GM18519 (cell line): ENCODE measurements at regions not wholly inside any gene's neighbourhood (a gene's known extent, or its start where the extent isn't known, plus 50 kb on each side); places are given as distances from the start of the nearest gene placed in this dataset.
"Not testable (repeated sequence)": the region's sequence is repeated elsewhere in the genome, so short reads cannot be mapped to it uniquely, and the experiment has no call there.

Source experiments
- ATAC-seq: cut with Tn5 transposase; IDR thresholded peaks from one replicate; pipeline ENCODE4 v1.9.1; 2021; ENCODE audit warnings: mild to moderate bottlenecking, moderate library complexity; ENCODE audit not compliant: unreplicated experiment, low FRiP score

DNA sequence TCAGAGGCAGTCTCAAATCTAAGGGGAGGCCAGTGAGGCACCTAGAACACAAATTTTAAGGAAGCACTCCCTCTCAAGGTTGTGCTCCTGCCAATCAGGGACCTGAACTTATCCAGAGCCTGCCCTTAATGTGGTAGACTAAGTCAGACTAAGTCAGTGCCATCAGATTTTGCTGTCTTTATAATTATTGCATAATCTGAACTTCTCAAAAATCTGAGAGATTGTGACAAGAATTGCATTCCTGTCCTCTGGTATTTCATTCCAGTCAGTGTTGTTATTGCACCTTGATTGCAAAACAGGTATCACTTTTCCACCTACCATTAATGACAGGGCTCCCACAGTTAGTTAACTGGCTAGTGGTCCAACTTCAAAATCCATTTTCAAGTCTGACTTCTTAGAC lies 197.1 kb upstream of the HCN1 start:
- no peak for ATAC-seq

DNA sequence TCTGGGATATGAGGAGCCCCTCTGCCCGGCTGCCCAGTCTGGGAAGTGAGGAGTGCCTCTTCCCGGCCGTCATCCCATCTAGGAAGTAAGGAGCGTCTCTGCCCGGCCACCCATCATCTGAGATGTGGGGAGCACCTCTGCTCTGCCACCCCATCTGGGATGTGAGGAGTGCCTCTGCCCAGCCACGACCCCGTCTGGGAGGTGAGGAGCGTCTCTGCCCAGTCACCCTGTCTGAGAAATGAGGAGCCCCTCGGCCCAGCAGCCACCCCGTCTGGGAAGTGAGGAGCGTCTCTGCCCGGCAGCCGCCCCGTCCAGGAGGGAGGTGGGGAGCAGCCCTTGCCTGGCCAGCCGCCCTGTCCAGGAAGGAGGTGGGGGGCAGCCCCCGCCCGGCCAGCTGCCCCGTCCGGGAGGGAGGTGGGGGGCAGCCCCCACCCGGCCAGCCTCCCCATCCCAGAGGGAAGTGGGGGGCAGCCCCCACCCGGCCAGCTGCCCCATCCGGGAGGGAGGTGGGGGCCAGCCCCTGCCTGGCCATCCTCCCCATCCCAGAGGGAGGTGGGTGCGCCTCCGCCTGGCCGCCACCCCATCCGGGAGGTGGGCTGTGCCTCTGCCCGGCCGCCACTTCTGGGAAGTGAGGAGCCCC lies 194.4 kb upstream of the HCN1 start:
- not testable (repeated sequence) for ATAC-seq

DNA sequence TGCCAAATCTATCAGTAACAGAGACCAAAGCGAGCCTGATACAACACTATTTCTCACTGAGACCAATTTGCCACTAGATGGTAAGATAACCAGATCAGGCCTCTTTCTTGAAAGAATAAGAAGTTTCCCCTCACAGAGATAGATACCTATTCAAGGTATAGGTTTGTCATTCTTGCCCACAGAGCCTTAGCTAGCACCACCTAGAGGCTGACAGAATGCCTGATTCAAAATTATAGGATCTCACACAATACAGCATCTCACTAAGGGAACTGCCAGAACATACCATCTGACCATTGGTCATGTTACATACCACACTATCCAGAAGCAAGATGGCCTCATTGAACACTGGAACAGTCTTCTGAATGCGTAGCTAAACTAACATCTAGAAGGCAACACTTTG lies 166.6 kb upstream of the HCN1 start:
- no peak for ATAC-seq

DNA sequence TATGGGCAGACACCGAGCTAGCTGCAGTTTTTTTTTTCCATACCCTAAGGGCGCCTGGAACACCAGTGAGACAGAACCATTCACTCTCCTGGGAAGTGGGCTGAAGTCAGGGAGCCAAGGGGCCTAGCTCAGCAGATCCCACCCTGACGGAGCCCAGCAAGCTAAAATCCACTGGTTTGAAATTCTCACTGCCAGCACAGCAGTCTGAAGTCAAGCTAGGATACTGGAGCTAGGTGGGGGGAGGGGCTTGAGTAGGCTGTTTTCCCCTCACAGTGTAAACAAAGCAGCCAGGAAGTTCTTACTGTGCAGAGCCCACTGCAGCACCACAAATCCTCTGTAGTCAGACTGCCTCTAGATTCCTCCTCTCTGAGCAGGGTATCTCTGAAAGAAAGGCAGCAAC lies 151.7 kb upstream of the HCN1 start:
- ATAC-seq: no peak

DNA sequence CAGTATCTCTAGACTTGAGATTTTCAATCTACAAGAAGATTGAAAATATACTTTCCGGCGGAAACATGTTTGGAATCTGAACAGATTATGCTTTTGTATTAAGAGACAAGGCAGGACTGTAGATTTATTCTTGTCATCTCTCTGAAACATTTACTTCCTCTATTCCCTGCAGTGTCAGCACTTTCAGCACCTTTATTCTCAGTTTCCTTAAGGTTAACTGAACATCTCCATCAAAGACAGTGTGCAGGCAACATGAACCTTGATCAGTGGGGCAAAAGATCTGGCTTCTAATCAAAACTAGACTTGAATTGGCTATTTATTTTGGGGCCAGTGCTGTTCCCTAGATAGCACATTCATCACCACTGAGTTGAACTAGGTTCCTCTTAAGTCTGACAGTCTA lies 129.9 kb upstream of the HCN1 start:
- no peak for ATAC-seq

DNA sequence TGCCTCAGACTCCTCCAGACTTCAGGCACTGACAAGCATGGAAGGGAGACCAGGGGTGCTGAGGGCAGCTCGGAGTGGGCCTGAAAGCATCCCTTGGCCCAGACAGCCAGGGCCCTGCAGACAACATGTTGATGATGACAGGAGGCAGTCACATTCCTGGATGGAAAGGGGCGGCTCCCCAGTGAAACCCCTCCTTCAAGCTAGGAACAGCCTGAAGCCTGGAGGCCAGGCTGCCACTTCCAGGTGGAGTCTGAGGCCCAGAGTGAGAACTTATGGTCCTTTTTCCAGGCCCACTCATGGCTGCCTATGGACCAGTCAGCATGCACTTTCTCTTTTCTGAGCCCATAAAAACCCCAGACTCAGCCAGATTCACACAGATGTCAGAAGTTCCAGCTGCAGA lies 104.2 kb upstream of the HCN1 start:
- ATAC-seq: no peak

DNA sequence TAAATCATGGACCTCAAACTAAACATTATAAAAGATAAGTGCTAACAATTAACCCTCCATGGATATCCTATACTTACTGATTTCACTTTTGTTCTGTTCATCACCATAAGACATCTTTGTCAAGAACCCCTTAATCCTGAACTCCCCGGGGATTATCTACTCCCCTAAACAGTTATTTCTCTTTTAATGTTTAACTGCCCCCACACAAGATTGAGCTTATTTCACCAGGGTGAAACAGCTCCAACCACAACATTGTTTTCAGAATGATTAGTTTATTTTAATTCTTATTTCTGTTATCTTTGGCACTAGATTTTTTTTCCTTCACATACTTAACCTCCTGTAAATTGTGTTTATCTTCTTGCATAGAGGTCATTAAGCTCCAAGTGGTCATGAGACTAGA lies 103.2 kb upstream of the HCN1 start:
- no peak for ATAC-seq

DNA sequence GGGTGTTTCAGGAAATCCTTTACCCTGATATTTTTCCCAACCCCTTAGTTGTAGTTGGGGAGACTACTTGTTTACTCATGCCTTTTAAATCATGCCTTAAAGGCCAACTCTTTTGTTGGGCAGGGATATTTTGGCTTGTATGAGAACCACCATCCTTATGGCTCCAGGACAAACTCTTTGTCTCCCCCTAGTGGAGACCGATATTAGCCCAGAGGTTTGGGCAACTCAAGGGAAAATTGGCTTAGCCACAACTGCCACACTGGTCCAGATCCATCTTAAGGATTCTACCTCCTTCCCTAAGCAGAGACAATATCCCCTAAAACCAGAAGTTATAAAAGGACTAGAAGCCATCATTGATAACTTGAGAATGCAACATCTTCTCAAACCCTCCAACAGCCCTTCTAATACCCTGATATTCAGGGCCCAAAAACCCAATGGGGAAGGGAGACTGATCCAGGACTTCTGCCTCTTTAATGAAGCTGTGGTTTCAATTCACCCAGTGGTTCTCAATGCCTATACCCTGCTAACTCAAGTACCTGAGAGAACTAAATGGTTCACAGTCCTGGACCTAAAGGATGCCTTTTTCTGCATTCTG lies 100.9 kb upstream of the HCN1 start:
- ATAC-seq: no peak

DNA sequence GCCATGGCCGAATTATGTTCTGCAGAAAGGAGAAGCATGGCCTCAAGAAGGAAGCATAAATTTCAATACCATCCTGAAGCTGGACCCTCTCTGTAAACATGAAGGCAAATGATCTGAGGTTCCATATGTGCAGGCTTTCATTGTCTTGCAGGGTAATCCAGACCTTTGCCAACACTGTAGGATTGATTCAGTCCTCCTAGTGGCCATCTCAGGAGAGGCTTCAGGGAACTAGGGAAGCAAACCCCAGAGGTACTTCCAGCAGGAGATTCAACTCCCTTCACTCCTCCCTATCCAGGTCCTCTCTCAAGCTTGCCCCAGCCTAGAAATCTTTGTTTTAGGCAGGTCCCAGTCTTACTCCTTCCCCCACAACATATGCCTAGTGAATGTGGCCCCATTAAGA lies 99.3 kb upstream of the HCN1 start:
- ATAC-seq: no peak

DNA sequence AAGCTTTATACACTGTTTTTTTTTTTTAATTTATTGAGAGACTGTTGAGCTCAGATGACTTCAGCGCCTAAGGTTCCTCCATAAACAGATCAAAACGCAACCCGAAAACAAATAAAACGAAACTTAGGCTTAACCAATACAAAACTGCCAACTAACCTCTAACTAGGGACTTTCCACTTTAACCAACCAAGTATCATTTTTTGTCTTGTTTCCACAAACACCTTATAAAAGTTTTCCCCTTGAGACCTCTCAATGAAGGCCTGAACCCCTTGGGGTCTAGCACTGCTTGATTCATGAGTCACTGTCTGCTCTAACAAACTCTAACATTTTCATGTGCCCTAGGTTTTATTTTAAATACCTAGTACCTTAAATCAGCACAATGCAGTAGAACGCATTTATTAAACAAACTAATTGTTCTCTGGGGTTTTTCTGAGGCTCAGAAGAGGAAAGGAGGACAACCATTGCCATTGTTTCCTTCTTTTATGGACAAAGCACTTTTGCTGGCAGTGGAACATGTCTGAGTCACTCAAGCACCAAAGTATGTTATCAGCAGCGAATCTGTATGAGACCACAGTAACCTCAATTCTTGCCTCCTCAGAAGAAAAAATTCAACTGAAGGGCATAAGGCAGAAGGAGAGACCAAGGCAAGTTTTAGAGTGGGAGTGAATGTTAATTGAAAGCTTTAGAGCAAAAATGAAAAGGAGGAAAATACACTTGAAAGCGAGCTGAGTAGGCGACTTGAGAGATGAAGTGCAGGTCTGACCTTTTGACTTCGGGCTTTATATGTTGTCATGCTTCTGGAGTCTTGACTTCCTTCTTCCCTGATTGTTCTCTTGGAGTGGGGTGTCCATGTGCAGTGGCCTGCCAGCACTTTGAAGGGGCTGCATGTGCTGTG lies 97.7 kb upstream of the HCN1 start:
- ATAC-seq: peak; percentile 90

DNA sequence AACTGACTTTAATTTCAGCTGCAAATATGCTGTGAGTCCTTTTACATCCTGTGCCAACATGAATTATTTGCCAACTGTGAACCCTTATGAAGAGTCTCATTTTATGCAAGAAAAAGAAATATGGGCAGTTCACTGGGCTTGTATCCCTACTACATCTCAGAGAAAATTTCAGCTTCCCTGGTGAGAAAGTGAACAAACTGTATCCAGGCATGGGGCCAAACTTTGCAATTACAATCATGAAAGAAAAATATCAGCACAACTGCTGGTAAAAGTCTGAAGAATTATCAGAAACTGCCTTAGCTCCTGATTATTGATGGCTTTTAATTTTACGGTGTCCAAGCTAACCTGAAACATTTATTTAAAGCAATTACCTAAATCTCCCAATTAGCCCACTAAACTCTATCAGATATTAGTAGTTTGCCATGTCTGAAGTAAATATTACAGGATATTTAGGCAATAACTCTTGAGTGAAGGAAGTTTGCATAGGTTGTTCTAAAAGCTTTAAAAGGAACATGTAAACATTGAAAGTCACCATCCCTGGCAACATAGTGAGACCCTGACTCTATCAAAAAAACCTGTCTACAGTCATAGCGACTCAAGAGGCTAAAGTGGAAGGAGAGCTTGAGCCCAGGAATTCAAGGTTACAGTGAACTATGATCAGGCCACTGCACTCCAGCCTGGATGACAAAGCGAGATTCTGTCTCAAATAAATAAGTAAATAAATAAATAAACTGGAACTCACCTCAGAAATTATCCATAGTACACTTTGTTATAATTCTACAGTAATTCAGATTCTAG lies 83.9 kb upstream of the HCN1 start:
- ATAC-seq: no peak

DNA sequence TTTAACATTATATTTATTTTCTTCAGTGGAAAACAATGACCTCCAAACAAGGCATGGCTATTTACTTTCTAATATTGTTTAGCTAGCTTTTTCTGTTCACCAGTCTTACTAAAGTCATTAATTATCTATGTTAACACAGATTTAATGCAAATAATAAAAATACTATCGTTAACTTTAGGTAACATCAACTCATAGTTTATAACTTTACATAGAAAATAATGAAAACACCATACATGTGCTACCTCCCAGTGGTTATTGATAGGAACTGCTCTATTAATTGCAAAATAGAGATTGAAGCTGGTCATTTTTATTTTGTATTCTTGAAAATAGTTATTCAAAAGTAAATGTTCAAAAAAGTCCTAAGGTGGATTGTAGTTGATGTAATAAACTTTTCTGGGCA lies 78.3 kb upstream of the HCN1 start:
- ATAC-seq: peak; percentile 55

DNA sequence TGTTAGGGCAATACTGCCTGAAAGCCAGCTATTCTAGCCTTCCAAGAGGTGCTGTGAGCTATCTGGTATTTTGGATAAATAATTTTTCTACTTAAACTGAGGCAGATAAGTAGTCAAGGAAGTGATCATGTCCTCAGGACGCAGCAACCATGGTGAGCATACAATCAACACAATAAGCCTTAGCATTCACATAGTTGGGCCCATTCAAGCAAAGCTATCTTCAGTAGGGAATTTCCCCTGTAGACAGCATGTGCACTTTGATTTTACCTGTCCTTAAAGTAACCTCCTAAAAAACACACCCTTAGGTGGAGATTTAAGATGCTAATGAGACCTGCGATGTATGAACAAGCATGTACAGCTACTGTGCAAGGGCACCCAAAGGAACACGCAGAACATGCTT lies 76.2 kb upstream of the HCN1 start:
- peak; percentile 50 for ATAC-seq

DNA sequence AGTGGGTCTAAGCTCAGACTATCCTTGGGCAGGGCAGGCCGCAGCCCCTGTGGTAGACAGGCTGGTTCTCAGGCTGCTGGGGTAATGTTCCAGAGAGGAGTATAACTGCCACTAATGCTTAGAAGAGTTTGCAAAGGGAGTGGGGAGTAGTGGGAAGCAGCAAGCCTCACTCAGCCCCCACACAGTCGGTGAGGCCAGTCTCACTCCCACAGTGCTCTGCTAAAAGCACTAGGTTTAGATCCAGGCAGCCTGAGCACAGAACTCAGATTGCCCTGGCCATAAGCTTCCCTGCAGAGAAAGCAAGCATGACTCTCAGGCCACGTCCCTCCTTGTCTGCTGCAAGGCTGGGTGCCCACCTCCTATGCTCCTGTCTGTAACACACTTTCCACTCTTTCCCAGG lies 69.4 kb upstream of the HCN1 start:
- ATAC-seq: no peak

DNA sequence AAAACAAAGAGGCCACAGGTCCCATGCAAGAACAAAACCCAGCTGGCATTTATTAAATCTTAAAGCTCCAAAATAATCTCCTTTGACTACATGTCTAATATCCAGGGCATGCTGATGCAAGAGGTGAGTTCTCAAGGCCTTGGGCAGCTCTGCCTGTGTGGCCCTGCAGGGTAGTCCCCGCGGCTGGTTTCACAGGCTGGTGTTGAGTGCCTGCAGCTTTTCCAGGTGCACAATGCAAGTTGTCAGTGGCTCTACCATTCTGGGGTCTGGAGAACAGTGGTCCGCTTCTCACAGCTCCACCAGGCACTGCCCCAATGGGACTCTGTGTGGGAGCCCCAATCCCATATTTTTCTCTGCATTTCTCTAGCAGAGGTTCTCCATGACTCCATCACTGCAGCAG lies 54.4 kb upstream of the HCN1 start:
- ATAC-seq: no peak

DNA sequence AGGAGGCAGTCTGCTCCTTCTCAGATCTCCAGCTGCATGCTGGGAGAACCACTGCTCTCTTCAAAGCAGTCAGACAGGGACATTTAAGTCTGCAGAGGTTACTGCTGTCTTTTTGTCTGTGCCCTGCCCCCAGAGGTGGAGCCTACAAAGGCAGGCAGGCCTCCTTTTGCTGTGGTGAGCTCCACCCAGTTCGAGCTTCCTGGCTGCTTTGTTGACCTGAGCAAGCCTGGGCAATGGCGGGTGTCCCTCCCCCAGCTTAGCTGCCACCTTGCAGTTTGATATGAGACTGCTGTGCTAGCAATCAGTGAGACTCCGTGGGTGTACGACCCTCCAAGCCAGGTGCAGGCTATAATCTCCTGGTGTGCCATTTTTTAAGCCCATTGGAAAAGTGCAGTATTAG lies 52.3 kb upstream of the HCN1 start:
- ATAC-seq: not testable (repeated sequence)
